ENCODE measurements at regions not wholly inside any gene's neighbourhood (a gene's known extent, or its start where the extent isn't known, plus 50 kb on each side); places are given as distances from the start of the nearest gene placed in this dataset.

DNA sequence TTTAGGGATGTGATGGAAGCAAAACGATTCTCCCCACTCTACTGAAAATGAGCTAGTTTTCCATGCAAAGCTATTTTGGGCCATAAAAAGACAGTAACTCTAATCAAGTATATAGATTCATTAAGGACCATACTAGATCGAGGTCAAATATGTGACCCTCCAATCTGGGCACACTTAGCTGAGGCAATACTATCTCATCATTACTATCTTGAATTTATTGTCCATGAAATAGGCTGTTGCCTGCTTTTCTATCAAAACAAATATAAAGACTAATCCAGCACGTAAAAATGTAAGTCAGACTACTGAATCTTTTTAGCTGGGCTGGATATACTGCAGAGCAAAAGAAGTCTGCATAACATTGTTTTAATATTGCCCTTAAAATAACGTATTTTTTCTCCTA is 943.1 kb downstream of the NR2F1-AS1 start:
- TF ChIP-seq, protein P1, sequence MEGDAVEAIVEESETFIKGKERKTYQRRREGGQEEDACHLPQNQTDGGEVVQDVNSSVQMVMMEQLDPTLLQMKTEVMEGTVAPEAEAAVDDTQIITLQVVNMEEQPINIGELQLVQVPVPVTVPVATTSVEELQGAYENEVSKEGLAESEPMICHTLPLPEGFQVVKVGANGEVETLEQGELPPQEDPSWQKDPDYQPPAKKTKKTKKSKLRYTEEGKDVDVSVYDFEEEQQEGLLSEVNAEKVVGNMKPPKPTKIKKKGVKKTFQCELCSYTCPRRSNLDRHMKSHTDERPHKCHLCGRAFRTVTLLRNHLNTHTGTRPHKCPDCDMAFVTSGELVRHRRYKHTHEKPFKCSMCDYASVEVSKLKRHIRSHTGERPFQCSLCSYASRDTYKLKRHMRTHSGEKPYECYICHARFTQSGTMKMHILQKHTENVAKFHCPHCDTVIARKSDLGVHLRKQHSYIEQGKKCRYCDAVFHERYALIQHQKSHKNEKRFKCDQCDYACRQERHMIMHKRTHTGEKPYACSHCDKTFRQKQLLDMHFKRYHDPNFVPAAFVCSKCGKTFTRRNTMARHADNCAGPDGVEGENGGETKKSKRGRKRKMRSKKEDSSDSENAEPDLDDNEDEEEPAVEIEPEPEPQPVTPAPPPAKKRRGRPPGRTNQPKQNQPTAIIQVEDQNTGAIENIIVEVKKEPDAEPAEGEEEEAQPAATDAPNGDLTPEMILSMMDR (IDR thresholded peaks at IDR 0.05; ENCODE audit: low read depth, low read length): no peak
- no peak for TF ChIP-seq EZH2phosphoT487 (IDR thresholded peaks at IDR 0.05; ENCODE audit: low read depth)
- H3K4me1 ChIP-seq (ENCODE audit: low read length): no peaks in the 10 kb centered on the region
- H2AFZ ChIP-seq (ENCODE audit: low read depth, low read length): no peak overlapping the region
- no peaks in the 10 kb centered on the region for H3K9me3 ChIP-seq (ENCODE audit: insufficient read depth, low read length)
- no peak overlapping the region for H3K27ac ChIP-seq (ENCODE audit: low read length)
- H3K36me3 ChIP-seq (replicated peaks; ENCODE audit: low read depth, low read length): no peaks in the 10 kb centered on the region
- no peaks in the 10 kb centered on the region for H3K27me3 ChIP-seq (ENCODE audit: low read depth, low read length)
- no peak overlapping the region for H3K4me3 ChIP-seq (ENCODE audit: low read length)
- no peak overlapping the region for H3K4me2 ChIP-seq (ENCODE audit: low read length)
- no peak overlapping the region for H3K9ac ChIP-seq (ENCODE audit: low read length)
- H4K20me1 ChIP-seq (ENCODE audit: insufficient read depth, low read length): no peaks in the 10 kb centered on the region
- no peaks in the 10 kb centered on the region for H3K79me2 ChIP-seq (ENCODE audit: low read length)

DNA sequence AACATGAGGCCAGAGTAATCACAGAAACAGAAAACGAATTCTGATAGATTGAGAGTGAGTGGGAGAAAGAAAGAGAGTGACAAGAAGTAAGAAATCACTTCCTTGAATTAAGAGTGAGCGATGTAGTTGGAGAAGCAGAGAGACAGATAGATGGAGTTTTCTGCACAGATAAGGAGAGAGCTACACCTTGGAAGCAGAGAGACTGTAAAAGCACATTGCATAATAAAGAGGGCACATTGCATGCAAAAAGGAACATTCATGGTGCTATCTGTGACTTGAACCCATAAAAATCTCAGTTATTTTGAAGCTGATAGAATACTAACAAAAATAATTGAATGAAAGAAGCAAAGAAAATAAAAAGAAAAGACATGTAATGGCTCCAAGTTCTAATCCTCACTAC is 943.8 kb downstream of the NR2F1-AS1 start:
- Histone ChIP-seq H3K4me1 (ENCODE audit: low read length) (no peaks in the 10 kb centered on the region), H3K36me3 (replicated peaks; ENCODE audit: low read depth, low read length) (no peaks in the 10 kb centered on the region), H2AFZ (ENCODE audit: low read depth, low read length) (no peak overlapping the region), H3K9me3 (ENCODE audit: insufficient read depth, low read length) (no peaks in the 10 kb centered on the region), H3K79me2 (ENCODE audit: low read length) (no peaks in the 10 kb centered on the region), H3K27me3 (ENCODE audit: low read depth, low read length) (no peaks in the 10 kb centered on the region), H3K4me2 (ENCODE audit: low read length) (no peak overlapping the region), H4K20me1 (ENCODE audit: insufficient read depth, low read length) (no peaks in the 10 kb centered on the region), H3K9ac (ENCODE audit: low read length) (no peak overlapping the region), H3K4me3 (ENCODE audit: low read length) (no peak overlapping the region), H3K27ac (ENCODE audit: low read length) (no peak overlapping the region)
- TF ChIP-seq, protein P1 (IDR thresholded peaks at IDR 0.05; ENCODE audit: low read depth, low read length): no peak
- no peak for TF ChIP-seq EZH2phosphoT487 (IDR thresholded peaks at IDR 0.05; ENCODE audit: low read depth)

DNA sequence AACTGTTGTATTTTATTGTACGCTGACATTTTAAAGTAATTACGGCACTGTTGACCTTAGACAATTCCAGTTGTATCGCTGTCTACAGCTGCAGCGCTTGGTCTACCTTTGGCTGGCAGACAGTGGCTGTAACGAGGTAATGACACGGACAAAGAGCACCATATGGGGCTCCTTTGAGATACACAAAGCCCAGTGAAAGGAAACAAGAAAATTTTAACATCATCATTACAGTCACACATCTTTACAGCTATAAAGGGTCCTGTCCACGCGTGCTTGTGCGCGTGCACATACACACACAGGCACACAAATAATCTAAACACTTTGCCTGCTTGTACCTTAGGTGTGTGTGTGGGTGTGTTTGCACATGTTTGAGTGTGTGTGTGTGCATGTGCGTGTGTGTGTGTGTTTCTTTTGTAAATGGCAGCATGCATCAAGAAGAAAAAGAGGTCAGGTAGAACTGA is 946.0 kb downstream of the NR2F1-AS1 start:
- H3K9ac ChIP-seq (ENCODE audit: low read length): no peak overlapping the region
- TF ChIP-seq, protein P1 (IDR thresholded peaks at IDR 0.05; ENCODE audit: low read depth, low read length): no peak
- TF ChIP-seq EZH2phosphoT487 (IDR thresholded peaks at IDR 0.05; ENCODE audit: low read depth): no peak

DNA sequence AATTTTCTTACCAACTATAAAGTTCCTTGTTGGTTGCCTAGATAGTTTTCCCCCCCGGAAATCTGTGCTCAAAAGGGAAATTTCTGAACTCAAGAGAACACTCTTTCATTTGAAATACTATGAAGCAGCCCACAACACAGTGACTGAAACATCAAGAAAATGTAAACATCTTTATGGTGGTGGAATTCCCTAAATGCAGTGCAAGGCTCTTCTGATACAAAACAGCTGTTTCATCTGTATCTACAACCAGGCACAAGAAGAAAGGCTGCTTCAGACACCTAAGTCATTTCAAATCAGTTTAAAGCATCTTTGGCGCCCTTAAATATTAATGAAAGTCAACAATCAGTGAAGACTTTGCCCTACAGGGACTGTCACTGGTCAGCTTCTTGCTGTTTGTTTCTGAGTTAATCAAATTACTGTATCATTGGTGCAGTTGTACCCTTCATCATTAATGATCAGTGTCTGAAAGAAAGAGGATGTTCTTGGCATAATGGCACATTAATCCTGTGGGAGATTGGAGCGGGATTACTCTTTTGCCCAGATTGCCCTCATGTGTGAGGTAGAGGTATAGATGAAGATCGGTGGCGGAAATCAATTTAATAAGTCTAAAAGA is 947.0 kb downstream of the NR2F1-AS1 start:
- Histone ChIP-seq H3K9me3 (ENCODE audit: insufficient read depth, low read length) (no peaks in the 10 kb centered on the region), H3K27me3 (ENCODE audit: low read depth, low read length) (no peaks in the 10 kb centered on the region), H3K4me2 (ENCODE audit: low read length) (no peak overlapping the region), H3K36me3 (replicated peaks; ENCODE audit: low read depth, low read length) (no peaks in the 10 kb centered on the region), H3K9ac (ENCODE audit: low read length) (no peak overlapping the region), H3K4me1 (ENCODE audit: low read length) (no peaks in the 10 kb centered on the region), H3K79me2 (ENCODE audit: low read length) (no peaks in the 10 kb centered on the region), H4K20me1 (ENCODE audit: insufficient read depth, low read length) (no peaks in the 10 kb centered on the region), H3K4me3 (ENCODE audit: low read length) (no peak overlapping the region), H3K27ac (ENCODE audit: low read length) (no peak overlapping the region), H2AFZ (ENCODE audit: low read depth, low read length) (no peak overlapping the region)
- TF ChIP-seq, protein P1 (IDR thresholded peaks at IDR 0.05; ENCODE audit: low read depth, low read length): no peak
- TF ChIP-seq EZH2phosphoT487 (IDR thresholded peaks at IDR 0.05; ENCODE audit: low read depth): no peak

More for the DNA sequence above, 946.0 kb downstream of the NR2F1-AS1 start:
- no peaks in the 10 kb centered on the region for H3K9me3 ChIP-seq (ENCODE audit: insufficient read depth, low read length)
- no peak overlapping the region for H2AFZ ChIP-seq (ENCODE audit: low read depth, low read length)
- H3K4me1 ChIP-seq (ENCODE audit: low read length): no peaks in the 10 kb centered on the region
- H3K27ac ChIP-seq (ENCODE audit: low read length): no peak overlapping the region
- H3K79me2 ChIP-seq (ENCODE audit: low read length): no peaks in the 10 kb centered on the region
- no peaks in the 10 kb centered on the region for H3K36me3 ChIP-seq (replicated peaks; ENCODE audit: low read depth, low read length)
- no peak overlapping the region for H3K4me2 ChIP-seq (ENCODE audit: low read length)
- H3K27me3 ChIP-seq (ENCODE audit: low read depth, low read length): no peaks in the 10 kb centered on the region
- no peak overlapping the region for H3K4me3 ChIP-seq (ENCODE audit: low read length)
- no peaks in the 10 kb centered on the region for H4K20me1 ChIP-seq (ENCODE audit: insufficient read depth, low read length)

Measured in OCI-LY3 (cell line).